GM12875 (cell line): ENCODE measurements at regions not wholly inside any gene's neighbourhood (a gene's known extent, or its start where the extent isn't known, plus 50 kb on each side); places are given as distances from the start of the nearest gene placed in this dataset.

Experiments
- H3K4me3 ChIP-seq: one replicate; pipeline ENCODE4 v1.5.1; 2011; ENCODE audit warnings: low read depth, low read length, control low read depth
- TF ChIP-seq, protein P1 (sequence below): IDR thresholded peaks from 2 replicates; pipeline ENCODE4 v1.5.1; 2011; ENCODE audit warnings: low read depth, mild to moderate bottlenecking, control low read depth, inconsistent platforms, low read length, moderate library complexity, borderline replicate concordance; ENCODE audit not compliant: insufficient read depth

DNA sequence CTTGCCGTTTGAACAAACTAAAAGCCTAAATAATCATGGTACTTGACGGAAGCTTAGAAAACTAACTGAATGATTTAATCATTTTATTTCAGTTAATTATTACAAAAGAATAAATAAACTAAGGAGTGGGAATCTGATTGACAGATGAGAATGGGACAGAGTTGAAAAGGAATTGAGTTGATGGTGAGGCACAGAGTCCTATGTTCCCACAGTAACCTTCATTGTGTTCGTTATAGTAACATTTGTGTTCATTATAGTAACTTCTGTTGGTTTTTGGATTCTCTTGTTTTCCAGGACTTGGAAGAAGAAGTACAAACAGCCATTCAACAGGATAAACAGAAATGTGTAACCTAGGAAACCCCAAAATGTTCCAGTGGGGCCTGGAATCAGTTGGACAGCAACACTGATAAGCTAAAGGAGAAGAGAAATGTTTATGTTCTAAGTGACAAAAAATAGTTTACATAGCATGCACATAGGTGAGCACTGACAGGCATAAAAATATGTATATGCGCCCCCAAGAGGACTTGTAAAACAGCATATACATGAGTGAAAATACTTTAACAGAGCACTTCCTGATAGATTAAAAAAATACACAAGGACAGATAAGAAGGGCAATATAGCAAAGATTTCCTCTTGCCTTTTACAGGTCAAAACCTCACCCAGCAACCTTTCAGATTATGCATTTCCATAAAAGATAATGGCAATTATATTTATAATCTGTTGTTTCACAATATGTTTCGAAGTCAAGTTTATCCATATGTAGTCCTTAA is 218.6 kb upstream of the HTR2C start:
- no peak overlapping the region for H3K4me3 ChIP-seq
- TF ChIP-seq, protein P1, sequence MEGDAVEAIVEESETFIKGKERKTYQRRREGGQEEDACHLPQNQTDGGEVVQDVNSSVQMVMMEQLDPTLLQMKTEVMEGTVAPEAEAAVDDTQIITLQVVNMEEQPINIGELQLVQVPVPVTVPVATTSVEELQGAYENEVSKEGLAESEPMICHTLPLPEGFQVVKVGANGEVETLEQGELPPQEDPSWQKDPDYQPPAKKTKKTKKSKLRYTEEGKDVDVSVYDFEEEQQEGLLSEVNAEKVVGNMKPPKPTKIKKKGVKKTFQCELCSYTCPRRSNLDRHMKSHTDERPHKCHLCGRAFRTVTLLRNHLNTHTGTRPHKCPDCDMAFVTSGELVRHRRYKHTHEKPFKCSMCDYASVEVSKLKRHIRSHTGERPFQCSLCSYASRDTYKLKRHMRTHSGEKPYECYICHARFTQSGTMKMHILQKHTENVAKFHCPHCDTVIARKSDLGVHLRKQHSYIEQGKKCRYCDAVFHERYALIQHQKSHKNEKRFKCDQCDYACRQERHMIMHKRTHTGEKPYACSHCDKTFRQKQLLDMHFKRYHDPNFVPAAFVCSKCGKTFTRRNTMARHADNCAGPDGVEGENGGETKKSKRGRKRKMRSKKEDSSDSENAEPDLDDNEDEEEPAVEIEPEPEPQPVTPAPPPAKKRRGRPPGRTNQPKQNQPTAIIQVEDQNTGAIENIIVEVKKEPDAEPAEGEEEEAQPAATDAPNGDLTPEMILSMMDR = no peak

DNA sequence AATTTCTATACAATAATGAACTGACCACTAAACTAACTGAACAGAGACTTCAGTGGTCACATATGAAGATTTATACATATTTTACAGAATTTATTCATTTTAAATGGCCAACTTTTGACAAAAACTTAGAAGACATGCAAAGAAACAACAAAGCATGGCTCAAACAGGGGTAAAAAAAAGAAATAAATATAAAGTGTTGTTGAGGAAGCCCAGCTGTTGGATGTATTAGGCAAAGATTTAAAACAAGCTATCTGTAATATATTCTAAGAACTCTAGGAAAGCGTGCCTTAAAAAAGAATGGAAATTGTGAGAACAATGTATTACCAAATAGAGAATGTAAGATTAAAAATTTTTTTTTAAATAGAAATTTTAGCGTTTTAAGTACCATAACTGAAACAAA is 210.9 kb upstream of the HTR2C start:
- TF ChIP-seq, protein P1 = no peak
- no peak overlapping the region for H3K4me3 ChIP-seq

DNA sequence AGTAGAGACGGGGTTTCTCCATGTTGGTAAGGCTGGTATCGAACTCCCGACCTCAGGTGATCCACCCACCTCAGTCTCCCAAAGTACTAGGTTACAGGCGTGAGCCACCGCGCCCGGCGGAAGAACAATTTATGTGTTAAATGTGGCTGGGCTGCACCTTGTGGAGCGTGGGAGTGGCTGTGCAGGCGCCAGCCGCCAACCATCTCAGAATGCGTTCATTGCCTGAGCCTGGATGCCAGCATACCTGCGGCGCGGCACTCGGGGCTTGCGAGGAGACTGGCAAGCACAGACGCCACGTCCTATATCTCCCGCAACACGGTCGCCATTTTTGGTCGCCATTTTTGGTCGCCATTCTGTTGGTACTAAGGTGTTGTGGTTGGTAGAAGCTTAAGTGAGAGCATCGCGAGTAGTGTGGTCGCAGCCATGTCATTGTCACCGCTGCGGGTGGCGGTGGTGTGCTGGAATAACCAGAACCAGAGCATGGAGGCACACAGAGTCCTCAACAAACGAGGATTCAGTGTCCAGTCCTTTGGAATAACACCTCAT is 193.6 kb upstream of the HTR2C start:
- TF ChIP-seq, protein P1 = no peak

More for the DNA sequence above, 193.6 kb upstream of the HTR2C start:
- no peak overlapping the region for H3K4me3 ChIP-seq
